GM04504 (cell line): ENCODE measurements at regions not wholly inside any gene's neighbourhood (a gene's known extent, or its start where the extent isn't known, plus 50 kb on each side); places are given as distances from the start of the nearest gene placed in this dataset.

Source experiments
- DNase-seq: peaks from one replicate; pipeline ENCODE4 v3.0.0-alpha.2; 2012; ENCODE audit warnings: low read depth

GRCh38 chr7:25512061-25512687 lies 283.9 kb upstream of the NPVF start:
- no peak for DNase-seq

- no peak for DNase-seq
Measured at GRCh38 chr7:25515633-25516275, 287.5 kb upstream of the NPVF start.

GRCh38 chr7:25517906-25518305 lies 289.6 kb upstream of the NPVF start:
- no peak for DNase-seq

- DNase-seq: no peak
Measured at GRCh38 chr7:25520017-25520416, 291.7 kb upstream of the NPVF start.

- DNase-seq: no peak
Measured at GRCh38 chr7:25520516-25520915, 292.2 kb upstream of the NPVF start.

- no peak for DNase-seq
Measured at GRCh38 chr7:25521236-25521635, 292.9 kb upstream of the NPVF start.

GRCh38 chr7:25522727-25523126 lies 294.4 kb upstream of the NPVF start:
- no peak for DNase-seq

- DNase-seq: no peak
Measured at GRCh38 chr7:25527665-25528170, 299.4 kb upstream of the NPVF start.

- DNase-seq: no peak
Measured at GRCh38 chr7:25529320-25529719, 301.0 kb upstream of the NPVF start.

- no peak for DNase-seq
Measured at GRCh38 chr7:25536851-25537250, 308.6 kb upstream of the NPVF start.

GRCh38 chr7:25537662-25538375 lies 309.5 kb upstream of the NPVF start:
- DNase-seq: no peak

GRCh38 chr7:25541094-25541821 lies 313.0 kb upstream of the NPVF start:
- DNase-seq: no peak

GRCh38 chr7:25541877-25542276 lies 313.6 kb upstream of the NPVF start:
- no peak for DNase-seq

GRCh38 chr7:25543210-25543609 lies 314.9 kb upstream of the NPVF start:
- no peak for DNase-seq

GRCh38 chr7:25543798-25544197 lies 315.5 kb upstream of the NPVF start:
- no peak for DNase-seq

- no peak for DNase-seq
Measured at GRCh38 chr7:25544254-25544653, 316.0 kb upstream of the NPVF start.

GRCh38 chr7:25545124-25546008 lies 317.1 kb upstream of the NPVF start:
- no peak for DNase-seq

- DNase-seq: no peak
Measured at GRCh38 chr7:25546306-25546705, 318.0 kb upstream of the NPVF start.

GRCh38 chr7:25549271-25549921 lies 321.1 kb upstream of the NPVF start:
- DNase-seq: no peak

- DNase-seq: no peak
Measured at GRCh38 chr7:25550149-25550548, 321.9 kb upstream of the NPVF start.

- DNase-seq: no peak
Measured at GRCh38 chr7:25552998-25553397, 324.7 kb upstream of the NPVF start.
